Endothelial cell of umbilical vein (primary cell): ENCODE measurements at regions not wholly inside any gene's neighbourhood (a gene's known extent, or its start where the extent isn't known, plus 50 kb on each side); places are given as distances from the start of the nearest gene placed in this dataset.

ENCODE experiments used
- BruUV-seq: library from RNA; stranded (reverse); fragments of 400-500 nt; replicated peaks from 2 replicates; lab custom pipeline; 2021; lab: Mats Ljungman, UMichigan
- CTCF ChIA-PET: fragments of 300-600, 350-600 bp; sonication (Branson Sonifier 250); formaldehyde crosslinking; loops from one replicate; lab custom pipeline; 2021; ENCODE audit warnings: antibody characterized with exemption, inconsistent platforms; lab: Charles Lee
- POLR2A ChIA-PET: fragments of 300-600, 350-600 bp; sonication (Branson Sonifier 250); formaldehyde crosslinking; loops from one replicate; lab custom pipeline; 2021; ENCODE audit warnings: antibody characterized with exemption, inconsistent platforms; lab: Charles Lee
- DNase-seq: peaks from one replicate; pipeline ENCODE4 v3.0.0-alpha.2; 2011; ENCODE audit warnings: low read depth, low spot score
- FAIRE-seq: peaks from 2 replicates; lab custom pipeline; 2011; peaks lifted over from hg19 to GRCh38; lab: Jason Lieb, UNC
- H2AFZ ChIP-seq: 2 replicates; pipeline ENCODE4 v1.6.0; 2012; ENCODE audit warnings: low read depth, low read length, control low read depth, inconsistent platforms
- H3K27ac ChIP-seq: 2 replicates; pipeline ENCODE4 v1.5.1; 2011; ENCODE audit warnings: low read depth, mild to moderate bottlenecking, control low read depth, low read length, moderate library complexity; ENCODE audit not compliant: insufficient read depth
- H3K27me3 ChIP-seq, 2 experiments: 2 replicates each; pipeline versions ENCODE4 v1.6.0 to v1.6.1; 2011; ENCODE audit warnings: low read length in 2 of 2, mixed read lengths in 1 of 2; ENCODE audit not compliant: control insufficient read depth in 2 of 2, insufficient read depth in 2 of 2
- H3K36me3 ChIP-seq, 2 experiments: 2 replicates in 1 of 2; 3 replicates in 1 of 2; pipeline ENCODE4 v1.5.1; 2011; ENCODE audit warnings: low read length in 2 of 2, mild to moderate bottlenecking in 1 of 2, moderate library complexity in 1 of 2; ENCODE audit not compliant: control insufficient read depth in 2 of 2, insufficient read depth in 2 of 2; ENCODE audit errors: extremely low read depth in 1 of 2
- H3K4me1 ChIP-seq: 3 replicates; pipeline ENCODE4 v1.5.1; 2011; ENCODE audit warnings: mild to moderate bottlenecking, low read length; ENCODE audit not compliant: control insufficient read depth, insufficient read depth; ENCODE audit errors: extremely low read depth
- H3K4me2 ChIP-seq: 2 replicates; pipeline ENCODE4 v1.6.1; 2011; ENCODE audit warnings: low read length, control low read depth, mixed read lengths; ENCODE audit not compliant: insufficient read depth
- H3K4me3 ChIP-seq, 3 experiments: fragments of 200-600 bp in 1 of 3; sonication (generic), shearing (Covaris generic) in 1 of 3; replicated peaks in 1 of 3; 2 replicates each; pipeline ENCODE4 v1.5.1; 2011 to 2016; ENCODE audit warnings: control low read depth in 3 of 3, low read length in 3 of 3, mild to moderate bottlenecking in 2 of 3, inconsistent platforms in 1 of 3, low read depth in 1 of 3, moderate library complexity in 1 of 3; ENCODE audit not compliant: insufficient read depth in 1 of 3
- H3K79me2 ChIP-seq: 2 replicates; pipeline ENCODE4 v1.6.0; 2012; ENCODE audit warnings: low read length, inconsistent platforms; ENCODE audit not compliant: control insufficient read depth, insufficient read depth
- H3K9ac ChIP-seq: replicated peaks from 2 replicates; pipeline ENCODE3; 2011; ENCODE audit warnings: low read length, control low read depth; ENCODE audit not compliant: insufficient read depth; ENCODE audit errors: extremely low read depth
- H3K9me1 ChIP-seq: replicated peaks from 3 replicates; pipeline ENCODE4 v1.6.0; 2011; ENCODE audit warnings: mild to moderate bottlenecking, low read length; ENCODE audit not compliant: control insufficient read depth, insufficient read depth; ENCODE audit errors: extremely low read depth
- H3K9me3 ChIP-seq: replicated peaks from 2 replicates; pipeline ENCODE4 v1.5.1; 2012; ENCODE audit warnings: low read length, inconsistent platforms; ENCODE audit not compliant: control insufficient read depth, insufficient read depth
- H4K20me1 ChIP-seq: replicated peaks from 2 replicates; pipeline ENCODE3; 2011; ENCODE audit warnings: mild to moderate bottlenecking, low read length; ENCODE audit not compliant: control insufficient read depth, insufficient read depth; ENCODE audit errors: extremely low read depth
- EZH2 ChIP-seq: IDR thresholded peaks from 2 replicates; pipeline ENCODE4 v1.6.1; 2012; ENCODE audit warnings: borderline replicate concordance, low read depth, mild to moderate bottlenecking, moderate library complexity, low read length, inconsistent platforms; ENCODE audit not compliant: severe bottlenecking
- FOS ChIP-seq: IDR thresholded peaks from 2 replicates; pipeline ENCODE4 v1.6.1; 2011; ENCODE audit warnings: mild to moderate bottlenecking, low read length, moderate library complexity, borderline replicate concordance; ENCODE audit not compliant: insufficient read depth
- JUN ChIP-seq: IDR thresholded peaks from 2 replicates; pipeline ENCODE4 v1.6.1; 2011; ENCODE audit warnings: borderline replicate concordance, low read depth; ENCODE audit not compliant: insufficient read length, insufficient read depth
- MYC ChIP-seq: IDR thresholded peaks from one replicate; pipeline ENCODE4 v1.6.1; 2011; ENCODE audit warnings: mild to moderate bottlenecking, low read depth, low read length
- POLR2AphosphoS5 ChIP-seq: IDR thresholded peaks from 2 replicates; pipeline ENCODE4 v1.6.1; 2012; ENCODE audit warnings: low read depth, mild to moderate bottlenecking, control low read depth, low read length, moderate library complexity; ENCODE audit not compliant: insufficient read depth
- dilution Hi-C: fragments of 300-500 bp; cut with MboI; formaldehyde crosslinking; loops from one replicate; pipeline ENCODE4 v1.15.0; 2019; ENCODE audit warnings: low sequenced_read_pairs; ENCODE audit not compliant: extremely low pct_ligation_motif_present
- intact Hi-C: fragments of 100-400 bp; cut with micrococcal nuclease; formaldehyde crosslinking; loops from one replicate; pipeline ENCODE4 v1.10.0; 2022
- TF ChIP-seq, protein P1 (sequence below), 2 donors: IDR thresholded peaks; 1 replicate in 1 of 2; 2 replicates in 1 of 2; pipeline ENCODE4 v1.5.1; 2011; ENCODE audit warnings: low read length in 2 of 2, mild to moderate bottlenecking in 2 of 2, moderate library complexity in 2 of 2, control low read depth in 1 of 2, inconsistent platforms in 1 of 2, low read depth in 1 of 2; ENCODE audit not compliant: insufficient read depth in 1 of 2; ENCODE audit errors: extremely low read depth in 1 of 2
- TF ChIP-seq, protein P2 (sequence below): IDR thresholded peaks from 2 replicates; pipeline ENCODE4 v1.6.1; 2011; ENCODE audit not compliant: insufficient read depth, insufficient read length

DNA sequence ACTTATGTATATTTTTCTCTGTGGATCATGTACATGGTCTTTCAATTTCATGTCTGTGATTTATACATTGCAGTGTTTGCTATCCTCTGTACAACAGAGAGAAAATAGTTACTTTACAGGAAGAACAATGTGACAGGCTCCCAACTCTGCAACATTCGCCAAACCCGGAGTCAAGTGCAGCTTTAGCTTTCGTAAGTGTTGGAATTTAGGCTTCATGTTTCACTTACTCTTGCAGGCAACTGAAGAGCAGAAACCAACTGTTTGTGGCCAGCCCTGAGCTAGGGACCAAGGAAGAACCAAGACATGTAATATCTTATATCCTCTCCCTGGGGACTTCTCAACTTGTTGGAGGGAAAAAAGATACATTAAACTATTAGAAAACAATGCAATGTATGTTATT lies 147.9 kb downstream of the C5orf15 start:
- FAIRE-seq (no peak), DNase-seq (no peak)
- no peaks in the 10 kb centered on the region for H3K79me2 ChIP-seq
- H3K27ac ChIP-seq = no peak overlapping the region
- H4K20me1 ChIP-seq = no peaks in the 10 kb centered on the region
- BruUV-seq = no TSS peak
- no peaks in the 10 kb centered on the region for H3K4me1 ChIP-seq
- no peaks in the 10 kb centered on the region for H3K9me3 ChIP-seq
- TF ChIP-seq, protein P1, sequence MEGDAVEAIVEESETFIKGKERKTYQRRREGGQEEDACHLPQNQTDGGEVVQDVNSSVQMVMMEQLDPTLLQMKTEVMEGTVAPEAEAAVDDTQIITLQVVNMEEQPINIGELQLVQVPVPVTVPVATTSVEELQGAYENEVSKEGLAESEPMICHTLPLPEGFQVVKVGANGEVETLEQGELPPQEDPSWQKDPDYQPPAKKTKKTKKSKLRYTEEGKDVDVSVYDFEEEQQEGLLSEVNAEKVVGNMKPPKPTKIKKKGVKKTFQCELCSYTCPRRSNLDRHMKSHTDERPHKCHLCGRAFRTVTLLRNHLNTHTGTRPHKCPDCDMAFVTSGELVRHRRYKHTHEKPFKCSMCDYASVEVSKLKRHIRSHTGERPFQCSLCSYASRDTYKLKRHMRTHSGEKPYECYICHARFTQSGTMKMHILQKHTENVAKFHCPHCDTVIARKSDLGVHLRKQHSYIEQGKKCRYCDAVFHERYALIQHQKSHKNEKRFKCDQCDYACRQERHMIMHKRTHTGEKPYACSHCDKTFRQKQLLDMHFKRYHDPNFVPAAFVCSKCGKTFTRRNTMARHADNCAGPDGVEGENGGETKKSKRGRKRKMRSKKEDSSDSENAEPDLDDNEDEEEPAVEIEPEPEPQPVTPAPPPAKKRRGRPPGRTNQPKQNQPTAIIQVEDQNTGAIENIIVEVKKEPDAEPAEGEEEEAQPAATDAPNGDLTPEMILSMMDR (IDR thresholded peaks at IDR 0.05; ENCODE audit: extremely low read depth in 1 of 2, insufficient read depth in 1 of 2, low read depth in 1 of 2, low read length in 2 of 2) = no peak
- TF ChIP-seq JUN (no peak), FOS (no peak), MYC (no peak), EZH2 (no peak), POLR2AphosphoS5 (no peak)
- TF ChIP-seq, protein P2, sequence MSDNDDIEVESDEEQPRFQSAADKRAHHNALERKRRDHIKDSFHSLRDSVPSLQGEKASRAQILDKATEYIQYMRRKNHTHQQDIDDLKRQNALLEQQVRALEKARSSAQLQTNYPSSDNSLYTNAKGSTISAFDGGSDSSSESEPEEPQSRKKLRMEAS = no peak
- no peaks in the 10 kb centered on the region for H3K9me1 ChIP-seq
- ChIA-PET POLR2A (no interaction called here), CTCF (interaction anchor here (1.0 kb wide), 1 partner anchor 397 kb away, joined by 3 read pairs; no protein-coding TSS in a partner anchor)
- peaks cover 25 to 27% of the 10 kb centered on the region in 2 experiments for H3K27me3 ChIP-seq
- dilution Hi-C loops (no loop called here), intact Hi-C loops (no loop called here)
- H2AFZ ChIP-seq = no peak overlapping the region
- H3K4me3 ChIP-seq = no peak overlapping the region
- H3K4me2 ChIP-seq = no peak overlapping the region
- H3K9ac ChIP-seq = no peak overlapping the region
- H3K36me3 ChIP-seq = no peaks in the 10 kb centered on the region
